Suprapubic skin (tissue), 3 donors: ENCODE measurements at regions not wholly inside any gene's neighbourhood (a gene's known extent, or its start where the extent isn't known, plus 50 kb on each side); places are given as distances from the start of the nearest gene placed in this dataset.

Experiments used
- CTCF ChIP-seq, 2 donors: fragments of 200-600 bp in 1 of 2; fragments of 450-650 bp in 1 of 2; sonication (generic) in 1 of 2; IDR thresholded peaks; one replicate each; pipeline ENCODE4 v1.5.1; 2016 to 2019; ENCODE audit warnings: antibody characterized with exemption in 2 of 2, mild to moderate bottlenecking in 1 of 2, moderate library complexity in 1 of 2
- POLR2A ChIP-seq, 2 donors: fragments of 450-650 bp; IDR thresholded peaks; one replicate each; pipeline ENCODE4 v1.6.1; 2017; ENCODE audit warnings: antibody characterized with exemption in 2 of 2, mild to moderate bottlenecking in 2 of 2, moderate library complexity in 2 of 2

GRCh38 chr2:138255670-138256069, 245.9 kb upstream of the SPOPL start:
- TF ChIP-seq CTCF (IDR thresholded peaks at IDR 0.05) (no peak), POLR2A (IDR thresholded peaks at IDR 0.05) (no peak)
